GM21367 (cell line): ENCODE measurements at regions not wholly inside any gene's neighbourhood (a gene's known extent, or its start where the extent isn't known, plus 50 kb on each side); places are given as distances from the start of the nearest gene placed in this dataset.
A peak's percentile ranks its signal among the peaks of the same experiment; 100 is the strongest.

Source experiments
- ATAC-seq: cut with Tn5 transposase; IDR thresholded peaks from one replicate; pipeline ENCODE4 v1.9.1; 2021; ENCODE audit not compliant: unreplicated experiment

DNA sequence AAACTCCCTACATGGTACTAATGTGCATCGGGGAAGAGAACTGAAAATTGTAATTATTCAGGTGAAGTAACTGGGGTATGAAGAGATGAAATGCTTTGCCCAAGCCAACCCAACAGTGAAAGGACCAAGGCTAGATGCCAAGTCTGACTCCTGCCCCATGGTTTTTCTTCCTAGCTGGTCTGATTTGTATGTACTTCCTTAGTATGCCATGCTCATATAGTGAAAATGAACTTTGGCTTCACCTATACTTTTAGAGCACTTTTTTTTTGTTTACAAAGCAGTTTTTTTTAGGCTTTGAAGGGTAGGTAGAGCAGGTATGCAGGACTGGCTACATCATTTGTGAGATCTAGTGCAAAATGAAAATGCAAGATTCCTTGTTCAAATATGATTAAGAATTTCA, 359.4 kb upstream of the RIOK2 start:
- no peak for ATAC-seq

DNA sequence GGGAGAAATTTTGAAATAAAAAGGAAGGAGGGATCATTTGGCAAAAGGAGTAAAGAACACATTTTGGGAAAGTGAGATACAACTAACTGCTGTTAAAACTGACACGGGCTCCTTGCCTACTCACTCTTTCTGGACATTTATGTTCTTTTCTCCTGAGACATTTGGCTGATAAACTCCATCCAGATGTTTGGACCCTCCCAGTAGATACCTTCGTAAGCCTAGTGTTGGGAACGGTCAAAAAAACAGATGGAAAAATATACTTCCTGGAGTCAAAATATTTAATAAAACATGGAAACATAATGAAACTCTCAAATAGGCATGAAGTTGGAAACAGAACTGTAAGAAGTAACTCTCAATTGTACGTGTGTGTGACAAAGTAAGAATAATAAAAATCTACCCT, 360.1 kb upstream of the RIOK2 start:
- ATAC-seq: no peak

DNA sequence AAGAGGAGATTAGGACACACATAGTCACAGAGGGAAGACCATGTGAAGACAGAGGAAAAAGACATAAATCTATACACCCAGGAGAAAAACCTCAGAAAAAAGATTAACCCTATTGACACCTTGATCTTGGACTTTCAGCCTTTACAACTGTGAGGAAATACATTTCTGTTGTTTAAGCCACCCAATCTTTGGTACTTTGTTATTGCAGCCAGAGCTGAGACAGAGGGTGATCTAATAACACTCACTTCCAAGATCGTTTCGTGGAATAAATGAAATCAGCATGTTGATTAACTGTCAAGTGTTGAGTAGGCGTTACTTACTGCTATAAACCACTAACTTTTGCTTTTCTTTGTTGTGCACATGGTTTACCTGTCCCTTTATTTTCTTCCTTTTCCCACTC, 361.2 kb upstream of the RIOK2 start:
- ATAC-seq: no peak

DNA sequence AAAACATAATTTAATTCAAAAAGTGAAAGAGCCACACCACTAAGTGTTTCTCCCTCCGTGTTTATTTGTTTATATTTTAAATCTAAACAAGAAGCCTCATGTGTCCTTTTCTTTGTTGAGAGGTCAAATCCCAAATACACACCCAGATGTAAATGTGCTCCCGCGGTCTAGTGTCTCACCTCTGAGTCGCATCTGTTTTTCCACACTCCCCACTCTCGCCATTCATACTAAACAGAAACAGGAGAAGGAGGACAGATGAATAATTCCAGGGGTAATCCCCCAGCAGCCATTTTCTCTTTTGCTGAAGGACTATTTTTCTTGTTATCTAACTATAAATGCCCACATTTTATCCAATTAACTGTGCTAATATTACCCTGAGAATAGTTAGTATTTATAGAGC, 361.6 kb upstream of the RIOK2 start:
- no peak for ATAC-seq

DNA sequence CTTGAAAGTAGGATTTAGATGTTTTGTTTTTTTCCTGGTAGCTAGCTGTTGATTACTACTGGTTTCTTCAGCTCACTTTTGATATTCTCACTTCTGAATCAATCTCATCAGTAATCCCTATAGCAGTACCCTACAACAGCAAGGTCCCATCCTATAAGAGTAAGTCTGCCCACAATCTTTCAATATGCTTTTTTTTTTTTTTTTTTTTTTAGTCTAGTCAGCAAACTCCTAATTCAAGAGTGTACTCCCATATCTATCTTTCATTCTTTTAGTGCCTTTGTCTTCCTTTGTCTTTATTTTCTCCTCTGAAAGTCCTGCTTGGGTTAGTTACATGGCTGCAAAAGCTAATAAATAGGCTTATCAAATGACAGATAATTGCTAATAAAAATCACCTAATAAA, 362.4 kb upstream of the RIOK2 start:
- ATAC-seq: no peak

DNA sequence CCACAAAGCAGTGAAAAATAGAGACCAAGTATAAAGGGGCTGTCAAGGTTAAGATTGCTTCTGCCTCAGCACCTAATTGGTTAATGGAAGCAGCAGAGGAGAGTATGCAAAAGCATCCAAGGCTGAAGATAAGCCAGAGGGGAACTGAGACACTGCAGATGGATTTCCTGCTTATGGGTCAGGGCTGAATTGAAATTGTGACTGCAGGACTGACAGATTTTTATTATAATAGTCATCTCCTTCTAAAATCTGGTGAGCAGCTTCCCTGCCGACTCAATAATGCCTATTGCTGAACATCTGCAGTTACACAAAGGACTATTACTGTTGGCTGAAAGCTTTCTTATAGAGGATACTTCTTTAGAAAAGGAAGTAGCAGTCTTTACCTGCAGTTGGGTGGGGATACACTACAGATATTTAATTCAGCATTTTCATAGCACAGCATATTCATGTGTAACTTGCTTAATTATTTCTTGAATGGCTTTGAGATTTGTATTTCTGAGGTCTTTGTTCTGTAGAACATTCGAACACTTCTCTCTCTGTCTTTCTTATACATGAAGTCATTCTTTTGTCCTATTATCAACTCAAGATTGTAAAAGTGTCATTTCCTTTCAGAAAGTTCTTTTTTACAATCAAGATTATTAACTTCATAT, 363.0 kb upstream of the RIOK2 start:
- ATAC-seq: no peak

DNA sequence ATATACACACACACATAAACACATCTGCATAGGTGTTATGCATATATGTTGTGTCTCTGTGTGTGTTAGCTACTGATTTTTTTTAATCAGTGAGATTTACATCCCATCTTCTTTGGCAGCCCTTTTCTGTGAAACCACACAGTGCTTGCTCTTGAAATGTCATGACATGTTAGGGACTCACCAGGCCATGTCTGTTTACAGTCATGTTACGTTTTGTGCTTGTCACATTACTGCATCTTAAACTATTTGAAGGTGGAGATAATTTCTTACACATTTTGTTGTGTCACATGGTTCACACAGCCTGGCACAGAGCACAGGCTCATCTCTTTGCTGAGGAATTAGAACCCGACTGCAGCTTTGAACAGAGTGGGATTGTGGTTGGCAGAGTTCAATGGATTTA, 364.4 kb upstream of the RIOK2 start:
- no peak for ATAC-seq

DNA sequence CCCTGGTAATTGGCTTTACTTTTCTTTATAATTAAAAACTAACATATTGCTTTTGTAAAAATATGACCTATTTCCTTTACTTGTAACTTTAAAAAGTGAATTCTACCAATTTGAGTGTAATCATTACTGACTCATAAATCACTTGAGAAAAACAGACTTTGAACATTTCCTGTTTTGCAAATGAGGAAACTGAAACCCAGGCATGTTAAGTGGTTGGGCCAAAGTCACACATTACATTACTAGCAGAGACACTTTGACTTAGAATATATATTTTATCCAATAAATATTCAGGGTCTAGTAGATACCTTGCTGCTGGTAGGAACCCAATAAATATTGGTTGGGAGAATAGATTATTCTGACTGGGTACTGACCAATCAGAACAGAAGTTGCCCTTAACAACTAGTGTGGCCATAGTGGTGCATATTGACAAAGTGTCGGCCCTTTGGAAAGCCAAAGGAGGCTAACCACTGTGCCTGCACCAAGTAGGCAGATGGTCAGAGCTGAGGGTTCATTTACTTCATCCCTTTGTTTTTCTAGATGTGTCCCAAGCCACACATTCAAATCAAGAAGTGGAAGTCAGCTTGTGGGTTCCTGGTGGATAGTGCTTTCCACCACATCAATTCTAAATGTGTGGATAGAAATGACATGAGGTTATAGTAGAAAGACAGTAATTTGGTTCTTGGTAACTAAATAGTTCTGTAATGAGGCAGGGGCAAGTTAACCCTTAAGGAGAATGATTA, 365.1 kb upstream of the RIOK2 start:
- ATAC-seq: peak; percentile 82

DNA sequence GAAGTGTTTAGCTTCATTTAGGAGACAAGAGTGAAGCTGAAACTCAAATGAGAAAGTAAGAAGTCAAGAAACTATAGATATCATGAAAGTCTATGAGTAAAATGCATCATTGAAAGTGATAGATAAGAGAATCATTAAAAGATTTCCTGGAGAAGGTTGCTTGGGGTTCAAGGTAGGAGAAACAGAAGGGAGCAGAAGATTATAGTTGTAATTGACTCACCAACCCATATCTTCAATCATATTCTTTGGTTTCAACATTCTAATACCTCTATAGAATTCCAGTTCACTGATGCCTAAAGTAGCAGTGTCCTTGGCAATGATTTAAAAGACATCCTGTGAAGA, 365.7 kb upstream of the RIOK2 start:
- no peak for ATAC-seq

DNA sequence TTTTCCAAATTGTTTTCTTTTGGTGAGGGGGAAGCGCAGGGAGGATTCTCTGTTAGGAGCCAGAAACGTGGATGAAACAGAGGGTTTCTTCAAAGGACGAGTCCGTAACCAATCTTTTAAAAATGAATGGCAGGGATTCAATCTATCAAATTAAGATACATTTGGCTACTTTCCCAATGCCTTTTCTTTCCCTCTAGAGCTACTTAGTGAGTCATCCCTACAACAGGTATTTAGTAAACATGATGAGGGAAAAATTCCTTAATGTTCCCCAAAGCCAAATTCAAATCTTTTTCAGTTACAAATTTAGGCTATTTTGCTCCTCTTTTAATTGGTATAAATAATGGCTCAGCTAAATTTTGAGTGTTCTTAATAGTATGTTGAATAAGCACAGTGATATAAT, 366.4 kb upstream of the RIOK2 start:
- no peak for ATAC-seq

DNA sequence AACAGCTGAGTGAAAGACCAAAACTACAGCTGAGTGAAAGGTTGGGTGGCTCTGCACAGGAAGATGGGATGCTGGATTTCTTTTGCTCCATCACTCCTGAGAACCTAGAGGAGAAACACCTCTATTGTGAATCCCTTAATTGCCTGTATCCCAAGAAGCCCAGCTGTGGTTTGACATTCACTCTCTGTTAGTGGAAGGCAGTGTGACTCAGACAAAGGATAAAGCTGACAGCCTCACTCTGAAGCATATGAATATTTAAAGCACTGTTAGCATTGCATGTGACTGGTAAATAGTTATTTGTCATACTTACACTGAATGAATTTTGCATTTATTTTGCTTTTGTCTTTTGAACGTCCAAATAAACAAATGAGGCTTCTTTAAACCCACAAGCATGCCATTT, 367.1 kb upstream of the RIOK2 start:
- no peak for ATAC-seq

DNA sequence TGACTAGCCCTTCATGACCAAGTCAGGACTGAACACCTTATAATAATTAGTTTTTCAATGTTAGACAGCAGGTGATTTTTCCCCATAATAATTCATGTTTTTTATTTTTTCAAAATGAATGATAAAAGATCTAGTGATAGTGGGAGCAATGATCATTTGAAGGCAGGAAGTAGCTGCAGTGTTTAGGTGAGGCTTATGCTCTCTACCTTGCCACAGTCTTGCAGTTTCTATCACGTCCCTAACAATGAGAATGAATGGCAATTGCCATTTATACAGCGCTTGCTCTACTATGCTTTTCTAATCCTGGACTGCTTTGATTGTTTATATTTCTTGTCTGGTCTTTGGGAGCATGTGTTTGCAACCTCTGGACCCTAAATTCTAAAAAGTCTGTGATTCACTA, 367.8 kb upstream of the RIOK2 start:
- ATAC-seq: no peak

DNA sequence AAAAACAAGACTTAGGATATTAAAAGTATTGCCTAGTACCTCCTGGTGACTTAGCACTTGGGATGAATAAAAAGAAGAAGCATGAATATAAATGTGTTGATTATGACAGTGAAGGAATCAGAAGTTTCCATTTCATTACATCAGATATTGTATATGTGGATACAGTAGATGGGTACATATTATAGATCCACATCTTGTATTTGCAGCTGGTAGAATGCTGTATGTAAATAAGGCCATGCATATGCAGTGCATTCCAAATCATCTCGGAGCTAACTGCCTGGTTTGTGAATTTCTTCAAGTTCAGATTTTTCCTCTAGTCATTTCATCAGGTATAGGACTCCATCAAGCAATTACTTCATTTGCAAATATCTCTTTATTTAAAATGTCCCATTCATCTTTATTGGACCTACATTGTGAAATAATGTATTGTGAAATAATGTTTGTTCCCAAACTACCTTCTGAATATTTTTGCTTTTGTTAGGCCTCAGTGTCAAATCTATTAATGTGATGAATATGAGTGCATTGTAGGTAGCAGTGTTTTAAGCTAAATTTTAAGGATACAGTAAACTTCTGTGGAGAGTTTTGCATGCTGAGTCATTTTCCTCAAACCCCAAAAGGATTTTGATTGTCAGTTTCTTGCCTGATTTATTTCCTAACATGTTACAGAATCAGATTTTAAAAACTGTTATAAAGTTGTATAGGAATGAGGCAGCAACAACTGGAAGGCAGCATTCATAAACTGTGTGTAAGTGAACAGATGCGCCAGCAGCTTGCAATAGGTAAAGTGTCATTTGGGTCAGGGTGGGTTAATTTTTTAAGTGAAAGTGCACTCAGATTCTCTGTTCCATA, 370.8 kb upstream of the RIOK2 start:
- no peak for ATAC-seq

DNA sequence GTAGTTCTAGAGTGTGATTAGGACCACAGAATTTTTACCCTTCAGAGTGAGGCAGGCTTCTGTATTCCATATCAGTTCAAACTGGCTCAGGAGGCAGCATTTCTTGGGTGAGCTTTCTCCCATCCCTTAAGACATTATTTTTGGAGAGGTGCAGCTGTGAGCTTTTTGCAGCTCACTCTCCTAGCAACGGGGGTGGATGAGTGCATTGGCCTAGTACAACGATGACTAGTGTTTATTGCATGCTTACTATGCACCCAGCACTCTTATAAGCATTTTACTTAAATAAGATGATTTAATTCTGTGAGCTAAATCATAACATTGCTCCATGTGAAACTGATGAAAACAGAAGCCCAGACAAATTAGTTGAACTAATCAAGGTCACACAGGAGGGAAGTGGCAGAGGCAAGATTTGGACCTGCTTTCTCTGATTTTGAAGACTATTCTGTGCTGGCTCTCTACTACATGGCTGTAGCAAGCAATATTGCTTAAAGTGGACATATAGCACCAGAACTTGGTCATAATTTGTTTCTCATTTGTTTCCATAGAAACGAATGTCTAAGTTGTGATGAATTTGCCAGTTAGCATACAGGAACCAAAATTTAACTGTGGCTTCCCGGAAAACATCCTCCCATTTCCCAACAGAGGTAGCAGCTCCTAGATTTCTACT, 372.1 kb upstream of the RIOK2 start:
- ATAC-seq: no peak

DNA sequence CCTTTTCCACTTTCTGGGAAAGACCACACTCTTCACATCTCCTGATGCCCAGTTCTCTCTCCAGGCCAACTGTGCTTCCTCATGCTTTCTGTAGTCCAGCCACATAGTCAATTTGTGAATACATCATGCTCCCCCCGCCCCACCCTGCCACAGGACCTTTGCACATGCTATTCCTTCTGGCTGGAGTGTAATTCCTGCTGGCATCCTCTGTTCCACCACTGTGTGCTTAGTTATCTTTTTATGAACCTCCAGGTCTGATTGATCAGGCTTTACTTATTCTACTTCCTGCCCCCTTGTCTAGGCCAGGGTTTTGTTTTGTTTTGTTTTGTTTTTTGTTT, 372.6 kb upstream of the RIOK2 start:
- no peak for ATAC-seq

DNA sequence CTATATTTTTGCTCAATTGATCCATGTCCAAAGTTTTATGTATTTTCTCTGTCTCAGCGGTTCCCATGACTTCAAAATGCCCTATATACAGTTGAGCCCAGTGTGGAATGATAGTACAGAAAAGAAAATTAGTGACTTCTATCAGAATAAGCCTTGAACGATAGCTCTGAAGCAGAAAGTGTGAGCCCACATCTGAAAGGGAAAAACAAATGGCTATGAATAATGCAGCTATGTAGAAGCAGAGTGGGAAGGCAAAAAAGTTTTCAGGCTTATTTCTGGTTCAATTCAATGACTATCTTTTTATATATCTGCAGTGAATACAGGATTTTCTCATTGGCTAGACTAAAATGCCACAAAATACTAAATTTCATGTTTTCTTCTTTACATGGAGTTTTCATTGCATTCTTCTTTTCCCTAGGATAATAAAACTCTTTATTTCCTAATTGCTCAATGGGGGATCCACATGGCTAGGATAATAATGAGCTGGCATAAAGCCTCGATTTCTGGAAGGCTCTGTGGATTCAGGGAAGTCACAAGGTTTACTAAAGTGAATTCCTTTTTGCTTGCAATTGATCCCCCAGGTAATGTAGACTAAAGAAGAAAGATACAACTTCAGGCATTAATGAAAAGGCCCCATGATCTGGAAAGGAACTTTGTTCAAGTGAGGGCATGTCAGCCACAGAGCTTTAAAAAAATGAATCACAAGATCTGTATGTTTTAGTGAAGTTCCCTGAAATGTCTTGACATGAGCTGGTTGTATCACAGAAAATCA, 377.0 kb upstream of the RIOK2 start:
- ATAC-seq: no peak

DNA sequence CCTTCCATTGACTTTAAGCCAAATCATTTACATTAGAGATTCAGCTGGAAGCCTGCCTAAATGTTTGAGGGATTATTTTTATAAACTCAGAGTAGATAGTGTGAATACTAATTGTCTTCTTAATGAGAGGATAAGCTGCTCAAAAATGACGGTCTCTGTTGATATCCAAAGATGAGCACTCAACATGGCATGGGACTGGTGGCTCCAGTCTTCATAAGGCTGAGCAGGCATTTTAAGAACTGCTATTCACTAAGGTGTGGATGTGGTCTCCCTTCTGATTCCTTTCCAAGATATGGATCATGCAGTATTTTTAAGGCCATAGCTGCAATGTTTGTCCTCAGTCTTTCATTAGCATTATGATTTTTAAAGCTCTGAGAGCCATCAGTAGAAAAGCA, 377.5 kb upstream of the RIOK2 start:
- ATAC-seq: no peak

DNA sequence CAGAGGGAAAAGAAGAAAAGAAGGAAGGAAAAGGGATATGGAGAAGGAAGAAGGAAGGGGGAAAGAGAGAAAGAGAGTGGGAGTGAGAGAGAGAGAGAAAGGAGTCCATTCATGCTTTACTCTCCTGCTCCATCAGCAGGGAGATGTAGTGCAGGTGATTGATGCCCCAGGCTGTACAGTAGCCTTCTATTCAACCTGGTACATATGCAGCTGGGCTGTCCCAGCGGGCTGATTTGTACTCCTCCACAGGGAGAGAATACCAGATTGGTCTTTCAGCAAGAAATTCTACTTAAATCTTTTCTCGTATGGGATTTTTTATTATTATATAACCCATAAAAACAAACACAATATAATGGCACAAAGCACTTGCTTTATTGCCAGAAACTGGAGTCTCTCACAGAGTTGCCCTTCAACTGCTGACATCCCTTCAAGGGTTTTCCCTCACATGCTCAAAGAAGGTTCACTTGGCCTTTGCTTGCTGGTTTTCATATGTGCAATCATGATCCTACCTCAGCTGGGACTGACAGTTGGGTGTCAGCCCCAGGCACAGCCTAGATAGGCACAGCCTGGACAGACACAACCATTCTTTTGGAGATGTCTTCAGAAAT, 380.1 kb upstream of the RIOK2 start:
- ATAC-seq: no peak

DNA sequence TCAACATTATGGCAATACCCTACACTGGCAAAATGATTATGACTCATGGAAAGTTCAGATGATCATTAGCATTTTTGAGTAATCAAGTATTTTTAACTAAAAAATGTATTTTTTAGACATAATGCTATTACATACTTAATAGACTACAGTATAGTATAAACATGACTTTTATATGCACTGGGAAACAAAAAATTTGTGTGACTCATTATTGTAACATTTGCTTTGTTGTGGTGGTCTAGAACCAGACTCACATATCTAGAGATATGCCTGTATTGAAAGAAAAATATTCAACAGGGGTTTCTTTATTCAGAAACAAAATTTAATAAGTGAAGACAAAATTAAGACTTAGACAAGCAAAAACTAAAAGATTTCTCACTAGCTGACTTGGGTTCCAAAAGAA, 385.3 kb upstream of the RIOK2 start:
- no peak for ATAC-seq

DNA sequence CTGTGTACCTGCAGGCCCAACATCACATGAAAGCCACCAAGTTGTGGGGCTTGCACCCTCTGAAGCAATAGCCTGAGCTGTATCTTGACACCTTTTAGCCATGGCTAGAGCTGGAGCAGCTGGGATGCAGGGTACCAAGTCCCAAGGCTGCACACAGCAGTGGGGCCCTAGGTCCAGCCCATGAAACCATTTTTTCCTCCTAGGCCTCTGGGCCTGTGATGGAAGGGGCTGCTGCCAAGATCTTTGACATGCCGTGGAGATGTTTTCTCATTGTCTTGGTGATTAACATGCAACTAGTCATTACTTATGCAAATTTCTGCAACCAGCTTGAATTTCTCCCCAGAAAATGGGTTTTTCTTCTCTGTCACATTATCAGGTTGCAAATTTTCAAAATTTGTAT, 387.2 kb upstream of the RIOK2 start:
- ATAC-seq: no peak

DNA sequence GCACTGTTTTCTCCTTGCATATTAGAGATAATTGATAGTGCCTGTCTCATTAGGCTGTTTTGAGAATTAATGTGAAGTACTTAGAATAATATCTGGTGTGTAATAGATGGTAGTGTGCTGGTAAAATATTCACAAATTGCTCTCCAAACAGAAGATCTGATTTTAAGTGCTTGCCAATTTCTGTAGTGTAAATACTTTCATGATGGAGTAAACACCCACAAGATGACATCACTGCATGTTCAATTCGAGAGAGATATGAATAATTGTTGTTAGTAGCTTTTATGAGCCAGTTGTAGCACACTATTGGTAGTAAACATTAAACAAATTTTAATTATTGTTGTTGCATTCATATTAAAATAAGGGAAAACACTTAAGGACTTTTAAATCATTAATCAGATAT, 392.3 kb upstream of the RIOK2 start:
- no peak for ATAC-seq
